ENCODE measurements at regions not wholly inside any gene's neighbourhood (a gene's known extent, or its start where the extent isn't known, plus 50 kb on each side); places are given as distances from the start of the nearest gene placed in this dataset.

- H3K36me3 Mint-ChIP-seq, result no peaks in the 10 kb centered on the region
These were observed 822.1 kb downstream of the TENT5A start for GRCh38 chr6:80930376-80930775.

GRCh38 chr6:80923816-80924215, 817.3 kb downstream of the BCKDHB start:
- WGBS (ENCODE audit: insufficient coverage), result 83% methylated on average over 1 of the region's 2 CpGs
- DNase-seq, result no peak
- Mint-ChIP-seq H3K27ac (no peak overlapping the region), H3K4me3 (no peak overlapping the region), H3K36me3 (no peaks in the 10 kb centered on the region), H3K4me1 (no peaks in the 10 kb centered on the region), H3K27me3 (ENCODE audit: low read depth in 3 of 3) (peaks cover 0 to 2% (median 0%) of the 10 kb centered on the region in 3 donors), H3K9me3 (peaks cover 0 to 14% (median 5%) of the 10 kb centered on the region in 7 donors)
- Histone ChIP-seq H4K20me1 (ENCODE audit: insufficient read depth, low read length) (no peaks in the 10 kb centered on the region), H3K4me1 (ENCODE audit: control insufficient read depth in 1 of 2, insufficient read depth in 2 of 2, low read length in 2 of 2) (no peaks in the 10 kb centered on the region), H3K79me2 (ENCODE audit: insufficient read depth, low read length) (no peaks in the 10 kb centered on the region), H2AFZ (ENCODE audit: insufficient read depth, low read depth, low read length, poor library complexity, severe bottlenecking) (no peak overlapping the region), H3K9ac (ENCODE audit: insufficient read depth, low read length, poor library complexity, severe bottlenecking) (no peak overlapping the region), H3K4me2 (replicated peaks; ENCODE audit: extremely low read depth, low read length, poor library complexity, severe bottlenecking) (no peak overlapping the region), H3K9me3 (replicated peaks in 1 of 2; ENCODE audit: control insufficient read depth in 1 of 2, insufficient read depth in 1 of 2, low read length in 2 of 2) (no peaks in the 10 kb centered on the region), H3K36me3 (replicated peaks in 1 of 2; ENCODE audit: control insufficient read depth in 1 of 2, insufficient read depth in 2 of 2, low read length in 2 of 2) (no peaks in the 10 kb centered on the region), H3K4me3 (replicated peaks in 1 of 3; ENCODE audit: low read depth in 2 of 3, low read length in 3 of 3) (no peak overlapping the region), H3K27me3 (ENCODE audit: control insufficient read depth in 2 of 2, insufficient read depth in 2 of 2, low read length in 2 of 2) (no peaks in the 10 kb centered on the region), H3K27ac (ENCODE audit: low read depth in 1 of 2, low read length in 2 of 2) (no peak overlapping the region)
- intact Hi-C loops (cut with micrococcal nuclease), result no loop called here
- TF ChIP-seq CTCF (IDR thresholded peaks at IDR 0.05), result no peak

More at GRCh38 chr6:80930376-80930775, 822.1 kb downstream of the TENT5A start:
- Histone ChIP-seq H3K79me2 (ENCODE audit: insufficient read depth, low read length) (no peaks in the 10 kb centered on the region), H3K4me3 (replicated peaks in 1 of 3; ENCODE audit: low read depth in 2 of 3, low read length in 3 of 3) (no peak overlapping the region), H3K9me3 (replicated peaks in 1 of 2; ENCODE audit: control insufficient read depth in 1 of 2, insufficient read depth in 1 of 2, low read length in 2 of 2) (no peaks in the 10 kb centered on the region), H3K27ac (ENCODE audit: low read depth in 1 of 2, low read length in 2 of 2) (no peak overlapping the region), H3K4me1 (ENCODE audit: control insufficient read depth in 1 of 2, insufficient read depth in 2 of 2, low read length in 2 of 2) (no peaks in the 10 kb centered on the region), H3K9ac (ENCODE audit: insufficient read depth, low read length, poor library complexity, severe bottlenecking) (no peak overlapping the region), H2AFZ (ENCODE audit: insufficient read depth, low read depth, low read length, poor library complexity, severe bottlenecking) (no peak overlapping the region), H3K27me3 (ENCODE audit: control insufficient read depth in 2 of 2, insufficient read depth in 2 of 2, low read length in 2 of 2) (no peaks in the 10 kb centered on the region), H4K20me1 (ENCODE audit: insufficient read depth, low read length) (no peaks in the 10 kb centered on the region), H3K36me3 (replicated peaks in 1 of 2; ENCODE audit: control insufficient read depth in 1 of 2, insufficient read depth in 2 of 2, low read length in 2 of 2) (no peaks in the 10 kb centered on the region), H3K4me2 (replicated peaks; ENCODE audit: extremely low read depth, low read length, poor library complexity, severe bottlenecking) (no peak overlapping the region)
- Mint-ChIP-seq H3K9me3 (peaks cover 3 to 14% (median 6%) of the 10 kb centered on the region in 7 donors), H3K4me1 (no peaks in the 10 kb centered on the region), H3K4me3 (no peak overlapping the region), H3K27ac (no peak overlapping the region), H3K27me3 (ENCODE audit: low read depth in 3 of 3) (peaks cover 0 to 2% (median 0%) of the 10 kb centered on the region in 3 donors)
- no peak for TF ChIP-seq CTCF (IDR thresholded peaks at IDR 0.05)
- no peak for DNase-seq
- intact Hi-C loops (cut with micrococcal nuclease), result no loop called here

Measured in CD14-positive monocyte (primary cell).